G401.6 (cell line): ENCODE measurements at regions not wholly inside any gene's neighbourhood (a gene's known extent, or its start where the extent isn't known, plus 50 kb on each side); places are given as distances from the start of the nearest gene placed in this dataset.
"Not testable (repeated sequence)": the region's sequence is repeated elsewhere in the genome, so short reads cannot be mapped to it uniquely, and the experiment has no call there.

Source experiments
- FAIRE-seq: peaks from 2 replicates; lab custom pipeline; 2012; peaks lifted over from hg19 to GRCh38; lab: Jason Lieb, UNC

- FAIRE-seq: no peak
Measured at GRCh38 chr22:48720662-48721394, 1106.8 kb downstream of the BRD1 start.

GRCh38 chr22:48719978-48720661, 1107.6 kb downstream of the BRD1 start:
- no peak for FAIRE-seq

GRCh38 chr22:48718818-48719500, 1108.7 kb downstream of the BRD1 start:
- no peak for FAIRE-seq

- FAIRE-seq: no peak
Measured at GRCh38 chr22:48717883-48718817, 1109.5 kb downstream of the BRD1 start.

- no peak for FAIRE-seq
Measured at GRCh38 chr22:48717076-48717810, 1110.4 kb downstream of the BRD1 start.

- not testable (repeated sequence) for FAIRE-seq
Measured at GRCh38 chr22:48716154-48716553, 1111.5 kb downstream of the BRD1 start.

- no peak for FAIRE-seq
Measured at GRCh38 chr22:48715511-48715910, 1112.2 kb downstream of the BRD1 start.

- no peak for FAIRE-seq
Measured at GRCh38 chr22:48714231-48714630, 1113.4 kb downstream of the BRD1 start.

- FAIRE-seq: no peak
Measured at GRCh38 chr22:48713272-48714205, 1114.1 kb downstream of the BRD1 start.

GRCh38 chr22:48712558-48713271, 1115.0 kb downstream of the BRD1 start:
- FAIRE-seq: no peak

GRCh38 chr22:48711669-48712068, 1116.0 kb downstream of the BRD1 start:
- no peak for FAIRE-seq

- no peak for FAIRE-seq
Measured at GRCh38 chr22:48711031-48711431, 1116.6 kb downstream of the BRD1 start.

GRCh38 chr22:48710410-48710809, 1117.3 kb downstream of the BRD1 start:
- FAIRE-seq: no peak

GRCh38 chr22:48709976-48710375, 1117.7 kb downstream of the BRD1 start:
- no peak for FAIRE-seq

- FAIRE-seq: no peak
Measured at GRCh38 chr22:48709453-48709852, 1118.2 kb downstream of the BRD1 start.

- no peak for FAIRE-seq
Measured at GRCh38 chr22:48708558-48709245, 1119.0 kb downstream of the BRD1 start.

GRCh38 chr22:48707763-48708557, 1119.7 kb downstream of the BRD1 start:
- no peak for FAIRE-seq
